Psoas muscle (tissue), 7 donors: ENCODE measurements at regions not wholly inside any gene's neighbourhood (a gene's known extent, or its start where the extent isn't known, plus 50 kb on each side); places are given as distances from the start of the nearest gene placed in this dataset.

Experiments
- ATAC-seq, 4 donors: fragments of 200-7000 bp; cut with Tn5 transposase; one replicate each; pipeline ENCODE4 v1.9.1; 2020; ENCODE audit warnings: moderate library complexity in 3 of 4, mild to moderate bottlenecking in 2 of 4
- DNase-seq, 2 donors: peaks; one replicate each; pipeline ENCODE4 v3.0.0-alpha.2; 2020
- H3K27ac ChIP-seq: fragments of 200-600 bp; one replicate; pipeline ENCODE4 v1.8.0; 2022
- H3K27me3 ChIP-seq, 3 donors: fragments of 200-600 bp in 1 of 3; one replicate each; pipeline versions ENCODE4 v1.6.1 to v1.8.0; 2013 to 2022; ENCODE audit warnings: low read length in 2 of 3, mild to moderate bottlenecking in 2 of 3, moderate library complexity in 1 of 3; ENCODE audit not compliant: insufficient read depth in 3 of 3
- H3K36me3 ChIP-seq, 2 donors: fragments of 200-600 bp in 1 of 2; one replicate each; pipeline versions ENCODE4 v1.6.1 to v1.8.0; 2013 to 2022; ENCODE audit warnings: low read depth in 1 of 2, mild to moderate bottlenecking in 1 of 2, moderate library complexity in 1 of 2; ENCODE audit not compliant: insufficient read depth in 1 of 2
- H3K4me1 ChIP-seq: fragments of 200-600 bp; one replicate; pipeline ENCODE4 v1.8.0; 2022
- H3K4me3 ChIP-seq: fragments of 200-600 bp; one replicate; pipeline ENCODE4 v1.8.0; 2022; ENCODE audit warnings: mild to moderate bottlenecking
- H3K9me3 ChIP-seq: fragments of 200-600 bp; one replicate; pipeline ENCODE4 v1.8.0; 2022
- WGBS, 3 donors: extraction: QIAGEN DNeasy Blood & Tissue Kit; methylation state at CpG; one replicate each; pipeline versions ENCODE4 v1.1.6 to v1.1.7; 2013; 5-methylcytosine and 5-hydroxymethylcytosine counted together
- intact Hi-C, 2 donors: fragments of 100-400 bp; cut with DNase I; formaldehyde crosslinking; loops; one replicate each; pipeline versions ENCODE4 v1.11.0 to v1.14.2; 2022
- TF ChIP-seq, protein P1 (sequence below): fragments of 200-600 bp; IDR thresholded peaks from one replicate; pipeline ENCODE4 v1.8.0; 2022; ENCODE audit warnings: antibody characterized with exemption
- donor health status: healthy with polysubstance abuse.
- donor health status: DM: no; HTN: no; CAD: no; lungs with moderate emphysema.
- donor health status: Bipolar disorder and iron deficiency.
- donor health status: healthy.
- donor health status: DM: yes; HTN: yes; CAD: no.
- donor health status: DM: no; HTN: no; CAD: no.
- donor health status: DM: yes; HTN: yes; CAD: no.

DNA sequence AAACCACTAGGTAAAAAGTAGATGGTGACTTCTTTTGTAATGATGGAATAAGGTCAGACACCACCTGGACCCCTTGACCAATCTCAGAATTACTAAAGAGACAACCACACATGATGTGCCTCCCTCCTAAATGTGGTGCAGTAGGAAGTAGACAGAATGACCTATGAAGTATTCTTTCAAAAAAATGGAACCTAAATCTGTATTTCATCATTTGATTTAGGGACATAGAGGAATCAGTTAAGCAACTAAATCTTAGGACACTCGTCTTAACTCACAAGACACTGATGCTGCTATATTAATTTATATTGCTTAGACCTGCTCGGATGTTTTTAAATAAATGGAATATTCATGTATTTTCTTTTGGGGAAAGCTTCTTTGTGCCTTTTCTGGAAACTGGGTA is 80.9 kb upstream of the IRF2BP2 start:
- no peak overlapping the region for H3K4me3 ChIP-seq
- no peaks in the 10 kb centered on the region for H3K27me3 ChIP-seq
- ATAC-seq (no peak), DNase-seq (no peak)
- no peaks in the 10 kb centered on the region for H3K9me3 ChIP-seq
- H3K27ac ChIP-seq: no peak overlapping the region
- TF ChIP-seq, protein P1, sequence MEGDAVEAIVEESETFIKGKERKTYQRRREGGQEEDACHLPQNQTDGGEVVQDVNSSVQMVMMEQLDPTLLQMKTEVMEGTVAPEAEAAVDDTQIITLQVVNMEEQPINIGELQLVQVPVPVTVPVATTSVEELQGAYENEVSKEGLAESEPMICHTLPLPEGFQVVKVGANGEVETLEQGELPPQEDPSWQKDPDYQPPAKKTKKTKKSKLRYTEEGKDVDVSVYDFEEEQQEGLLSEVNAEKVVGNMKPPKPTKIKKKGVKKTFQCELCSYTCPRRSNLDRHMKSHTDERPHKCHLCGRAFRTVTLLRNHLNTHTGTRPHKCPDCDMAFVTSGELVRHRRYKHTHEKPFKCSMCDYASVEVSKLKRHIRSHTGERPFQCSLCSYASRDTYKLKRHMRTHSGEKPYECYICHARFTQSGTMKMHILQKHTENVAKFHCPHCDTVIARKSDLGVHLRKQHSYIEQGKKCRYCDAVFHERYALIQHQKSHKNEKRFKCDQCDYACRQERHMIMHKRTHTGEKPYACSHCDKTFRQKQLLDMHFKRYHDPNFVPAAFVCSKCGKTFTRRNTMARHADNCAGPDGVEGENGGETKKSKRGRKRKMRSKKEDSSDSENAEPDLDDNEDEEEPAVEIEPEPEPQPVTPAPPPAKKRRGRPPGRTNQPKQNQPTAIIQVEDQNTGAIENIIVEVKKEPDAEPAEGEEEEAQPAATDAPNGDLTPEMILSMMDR: no peak
- H3K36me3 ChIP-seq: no peaks in the 10 kb centered on the region
- intact Hi-C loops: no loop called here
- 86 to 94% (median 93%) methylated on average over 2 of the region's 2 CpGs for WGBS, 3 donors
- H3K4me1 ChIP-seq: peaks cover 9% of the 10 kb centered on the region

DNA sequence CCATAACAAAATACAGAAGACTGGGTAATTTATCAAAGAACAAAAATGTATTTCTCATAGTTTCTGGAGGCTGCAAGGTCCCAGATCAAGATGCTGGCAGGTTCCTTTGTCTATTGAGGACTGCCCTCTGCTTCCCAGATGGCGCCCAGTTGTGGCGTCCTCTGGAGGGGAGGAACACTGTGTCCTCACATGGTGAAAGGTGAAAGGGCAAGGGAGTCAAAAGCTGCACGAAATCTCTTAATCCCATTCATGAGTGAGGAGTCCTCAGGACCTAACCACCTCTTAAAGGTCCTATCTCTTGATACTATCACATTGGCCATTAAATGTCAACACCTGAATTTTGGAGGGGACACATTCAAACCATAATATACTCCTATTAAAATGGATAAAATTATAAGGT is 79.3 kb upstream of the IRF2BP2 start:
- Histone ChIP-seq H3K9me3 (no peaks in the 10 kb centered on the region), H3K27ac (no peak overlapping the region), H3K4me1 (peaks cover 14% of the 10 kb centered on the region), H3K36me3 (no peaks in the 10 kb centered on the region), H3K4me3 (no peak overlapping the region), H3K27me3 (no peaks in the 10 kb centered on the region)
- no peak for ATAC-seq
- TF ChIP-seq, protein P1: no peak
- no peak for DNase-seq
- intact Hi-C loops: no loop called here
- 69 to 85% (median 82%) methylated on average over 3 of the region's 3 CpGs for WGBS, 3 donors

DNA sequence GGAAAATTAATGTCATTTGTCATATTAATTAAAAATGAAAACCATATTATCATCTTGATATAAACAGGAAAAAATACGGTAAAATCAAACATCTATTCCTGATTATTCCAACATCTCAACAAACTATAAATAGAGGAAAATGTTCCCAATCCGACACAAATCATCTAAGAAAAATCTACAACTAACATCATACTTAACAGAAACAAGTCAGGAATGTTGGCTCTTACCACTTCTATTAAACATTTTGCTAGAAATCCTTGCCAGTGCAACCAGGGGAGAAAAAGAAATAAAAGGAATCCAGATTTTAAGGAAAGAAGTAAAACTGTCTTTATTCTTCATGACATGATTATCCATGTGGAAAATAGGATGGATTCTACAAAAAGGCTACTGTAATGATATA is 77.0 kb upstream of the IRF2BP2 start:
- ATAC-seq (no peak), DNase-seq (no peak)
- H3K4me3 ChIP-seq: no peak overlapping the region
- intact Hi-C loops: no loop called here
- H3K27ac ChIP-seq: no peak overlapping the region
- H3K4me1 ChIP-seq: peaks cover 13% of the 10 kb centered on the region
- H3K9me3 ChIP-seq: no peaks in the 10 kb centered on the region
- TF ChIP-seq, protein P1: no peak
- 74 to 84% (median 80%) methylated on average over 2 of the region's 2 CpGs for WGBS, 3 donors
- H3K27me3 ChIP-seq: no peaks in the 10 kb centered on the region
- no peaks in the 10 kb centered on the region for H3K36me3 ChIP-seq

DNA sequence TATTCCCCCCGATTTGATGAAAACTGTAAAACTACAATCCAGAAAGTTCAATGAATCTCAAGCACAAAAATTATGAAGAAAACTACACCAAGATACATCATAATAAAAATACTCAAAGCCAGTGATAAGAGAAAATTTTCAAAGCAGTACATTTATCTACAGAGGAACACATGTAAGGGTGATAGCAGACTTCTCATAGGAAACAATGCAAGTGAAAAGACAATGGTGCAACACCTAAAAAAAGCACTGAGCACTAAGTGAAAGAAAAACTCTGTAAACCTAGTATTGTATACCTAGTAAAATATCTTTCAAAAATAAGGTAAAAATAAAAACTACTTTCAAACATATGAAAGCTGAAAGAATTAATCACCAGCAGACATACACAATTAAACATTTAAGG is 76.1 kb upstream of the IRF2BP2 start:
- 97 to 99% (median 97%) methylated on average over 1 of the region's 1 CpG for WGBS, 3 donors
- Histone ChIP-seq H3K27ac (no peak overlapping the region), H3K36me3 (no peaks in the 10 kb centered on the region), H3K4me3 (no peak overlapping the region), H3K9me3 (no peaks in the 10 kb centered on the region), H3K27me3 (no peaks in the 10 kb centered on the region), H3K4me1 (peaks cover 13% of the 10 kb centered on the region)
- TF ChIP-seq, protein P1: no peak
- no peak for ATAC-seq
- no peak for DNase-seq
- intact Hi-C loops: no loop called here

DNA sequence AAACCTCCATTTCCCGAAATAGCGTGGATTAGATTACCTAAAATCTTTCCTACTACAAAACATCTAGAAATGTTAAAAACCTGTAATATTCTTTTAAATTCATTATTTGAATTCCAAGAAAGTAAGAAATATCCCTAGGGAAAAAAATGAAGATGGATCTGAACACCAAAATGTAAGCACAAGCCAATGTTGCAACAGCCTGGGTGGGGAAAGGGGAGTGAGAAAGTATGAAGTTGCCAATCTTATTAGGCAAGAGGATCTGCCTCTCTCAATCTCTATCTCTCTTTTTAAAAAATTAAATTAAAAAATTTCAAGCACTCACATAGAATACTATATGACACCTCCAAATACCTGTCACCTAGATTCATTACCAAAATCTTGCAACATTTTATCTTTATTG is 74.9 kb upstream of the IRF2BP2 start:
- Histone ChIP-seq H3K9me3 (no peaks in the 10 kb centered on the region), H3K36me3 (no peaks in the 10 kb centered on the region), H3K4me1 (peaks cover 13% of the 10 kb centered on the region), H3K27me3 (no peaks in the 10 kb centered on the region), H3K4me3 (no peak overlapping the region), H3K27ac (peak overlapping the region; percentile 50)
- intact Hi-C loops: loop anchor here (5.0 kb wide), 2 partner anchors 58 to 68 kb away; no protein-coding TSS in a partner anchor
- ATAC-seq: peak in 1 of 4 donors; percentile 43
- 86 to 92% (median 90%) methylated on average over 2 of the region's 2 CpGs for WGBS, 3 donors
- TF ChIP-seq, protein P1: no peak
- DNase-seq: peak in 1 of 2 donors; percentile 45
